CD14-positive monocyte (primary cell): ENCODE measurements at regions not wholly inside any gene's neighbourhood (a gene's known extent, or its start where the extent isn't known, plus 50 kb on each side); places are given as distances from the start of the nearest gene placed in this dataset.
A peak's percentile ranks its signal among the peaks of the same experiment; 100 is the strongest.

Source experiments
- DNase-seq, 3 donors: peaks; one replicate each; pipeline ENCODE4 v3.0.0-alpha.2; 2011 to 2022
- H2AFZ ChIP-seq: 2 replicates; pipeline ENCODE4 v1.6.0; 2012; ENCODE audit warnings: mild to moderate bottlenecking, low read depth, low read length, inconsistent platforms; ENCODE audit not compliant: insufficient read depth, poor library complexity, severe bottlenecking
- H3K27ac ChIP-seq, 2 donors: 1 replicate in 1 of 2; 2 replicates in 1 of 2; pipeline ENCODE4 v1.5.1; 2012 to 2013; ENCODE audit warnings: low read length in 2 of 2, control low read depth in 1 of 2, inconsistent platforms in 1 of 2, low read depth in 1 of 2, mild to moderate bottlenecking in 1 of 2
- H3K27me3 ChIP-seq, 2 donors: one replicate each; pipeline versions ENCODE4 v1.6.0 to v1.6.1; 2011 to 2013; ENCODE audit warnings: low read length in 2 of 2; ENCODE audit not compliant: control insufficient read depth in 2 of 2, insufficient read depth in 2 of 2
- H3K36me3 ChIP-seq, 2 donors: replicated peaks in 1 of 2; 1 replicate in 1 of 2; 2 replicates in 1 of 2; pipeline versions ENCODE4 v1.5.1 to v1.6.1; 2012 to 2013; ENCODE audit warnings: low read length in 2 of 2, control low read depth in 1 of 2, inconsistent platforms in 1 of 2, mild to moderate bottlenecking in 1 of 2; ENCODE audit not compliant: insufficient read depth in 2 of 2, control insufficient read depth in 1 of 2
- H3K4me1 ChIP-seq, 2 donors: 1 replicate in 1 of 2; 2 replicates in 1 of 2; pipeline versions ENCODE4 v1.5.1 to v1.6.1; 2012 to 2013; ENCODE audit warnings: low read length in 2 of 2, control low read depth in 1 of 2, inconsistent platforms in 1 of 2, mild to moderate bottlenecking in 1 of 2, moderate library complexity in 1 of 2; ENCODE audit not compliant: insufficient read depth in 2 of 2, control insufficient read depth in 1 of 2
- H3K4me2 ChIP-seq: replicated peaks from 2 replicates; pipeline ENCODE3; 2012; ENCODE audit warnings: low read length, moderate library complexity, mild to moderate bottlenecking; ENCODE audit not compliant: poor library complexity, severe bottlenecking; ENCODE audit errors: extremely low read depth
- H3K4me3 ChIP-seq, 3 experiments: fragments of 200-600 bp in 1 of 3; sonication (generic) in 1 of 3; replicated peaks in 1 of 3; 1 replicate in 2 of 3; 2 replicates in 1 of 3; pipeline ENCODE4 v1.5.1; 2011 to 2013; ENCODE audit warnings: low read length in 3 of 3, mild to moderate bottlenecking in 3 of 3, control low read depth in 2 of 3, low read depth in 2 of 3, inconsistent platforms in 1 of 3, moderate library complexity in 1 of 3
- H3K79me2 ChIP-seq: 2 replicates; pipeline ENCODE4 v1.6.0; 2012; ENCODE audit warnings: mild to moderate bottlenecking, control low read depth, inconsistent platforms, low read length, moderate library complexity; ENCODE audit not compliant: insufficient read depth
- H3K9ac ChIP-seq: 2 replicates; pipeline ENCODE4 v1.6.0; 2017; ENCODE audit warnings: low read length, mild to moderate bottlenecking; ENCODE audit not compliant: insufficient read depth, poor library complexity, severe bottlenecking
- H3K9me3 ChIP-seq, 2 donors: replicated peaks in 1 of 2; 1 replicate in 1 of 2; 2 replicates in 1 of 2; pipeline versions ENCODE4 v1.5.1 to v1.6.1; 2012 to 2013; ENCODE audit warnings: low read length in 2 of 2, control low read depth in 1 of 2; ENCODE audit not compliant: control insufficient read depth in 1 of 2, insufficient read depth in 1 of 2
- H4K20me1 ChIP-seq: 2 replicates; pipeline ENCODE4 v1.6.0; 2012; ENCODE audit warnings: mild to moderate bottlenecking, low read length, control low read depth, moderate library complexity; ENCODE audit not compliant: insufficient read depth
- H3K27ac Mint-ChIP-seq, 7 donors: one replicate each; pipeline ENCODE4 v1.8.0; 2020; ENCODE audit warnings: mild to moderate bottlenecking in 7 of 7, mixed read lengths in 7 of 7, moderate library complexity in 6 of 7, inconsistent platforms in 2 of 7
- H3K27me3 Mint-ChIP-seq, 3 donors: one replicate each; pipeline ENCODE4 v1.8.0; 2021 to 2022; ENCODE audit warnings: low read depth in 3 of 3, mild to moderate bottlenecking in 3 of 3, mixed read lengths in 3 of 3, moderate library complexity in 3 of 3, inconsistent platforms in 1 of 3
- H3K36me3 Mint-ChIP-seq, 2 donors: one replicate each; pipeline ENCODE4 v1.8.0; 2020; ENCODE audit warnings: mixed read lengths in 2 of 2, inconsistent platforms in 1 of 2, mild to moderate bottlenecking in 1 of 2
- H3K4me1 Mint-ChIP-seq: one replicate; pipeline ENCODE4 v1.8.0; 2020; ENCODE audit warnings: mild to moderate bottlenecking, mixed read lengths
- H3K4me3 Mint-ChIP-seq, 2 donors: one replicate each; pipeline ENCODE4 v1.8.0; 2020; ENCODE audit warnings: mild to moderate bottlenecking in 2 of 2, mixed read lengths in 2 of 2, moderate library complexity in 1 of 2
- H3K9me3 Mint-ChIP-seq, 7 donors: one replicate each; pipeline ENCODE4 v1.8.0; 2020 to 2022; ENCODE audit warnings: mixed read lengths in 7 of 7, mild to moderate bottlenecking in 6 of 7, moderate library complexity in 6 of 7, inconsistent platforms in 2 of 7
- CTCF ChIP-seq: fragments of 200-600 bp; IDR thresholded peaks from one replicate; pipeline ENCODE4 v1.8.0; 2022; ENCODE audit warnings: antibody characterized with exemption, mild to moderate bottlenecking
- WGBS: methylation state at CpG from one replicate; pipeline ENCODE4 v1.1.5; 2013; ENCODE audit warnings: missing lambda C conversion rate; ENCODE audit not compliant: insufficient coverage; 5-methylcytosine and 5-hydroxymethylcytosine counted together
- intact Hi-C, 2 donors: fragments of 100-400 bp; cut with micrococcal nuclease; formaldehyde crosslinking; loops; one replicate each; pipeline versions ENCODE4 v1.15.0 to v1.15.1; 2023

DNA sequence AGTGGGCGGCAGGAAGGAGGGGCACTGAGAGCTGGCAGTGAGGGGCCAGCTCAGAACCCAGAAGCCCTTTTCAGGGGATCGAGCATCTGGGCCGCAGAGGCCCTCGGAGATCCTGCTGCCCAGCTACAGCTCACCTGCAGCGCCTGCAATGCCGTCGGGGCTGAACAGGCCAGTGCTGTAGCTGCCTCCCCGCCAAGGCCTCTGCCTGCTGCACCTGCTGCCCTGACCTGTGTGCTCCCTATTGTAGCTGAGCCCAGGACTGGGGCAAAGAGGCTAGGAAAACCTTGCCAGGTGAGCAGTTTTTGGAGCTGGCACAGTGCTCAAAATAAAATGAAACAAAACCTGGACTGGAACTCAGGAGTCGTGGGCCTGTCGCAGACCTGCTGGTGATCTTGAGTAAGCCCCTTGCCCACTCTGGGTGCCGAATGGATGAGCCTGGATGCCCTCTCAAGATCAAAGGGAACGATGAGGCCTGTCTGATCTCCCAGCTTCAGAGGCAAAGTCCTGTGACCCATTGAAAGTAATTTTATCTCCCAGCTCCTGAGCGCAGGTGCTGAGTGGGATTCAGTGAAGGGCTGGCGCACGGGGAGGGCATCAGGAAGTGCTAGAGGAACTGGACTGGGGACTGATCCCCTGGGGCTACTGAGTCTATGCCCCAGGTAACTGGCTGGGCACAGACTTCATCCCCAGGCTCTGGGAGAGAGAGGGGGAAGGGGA lies 154.6 kb downstream of the FOXD2 start:
- Histone ChIP-seq H2AFZ (no peak overlapping the region), H3K79me2 (no peaks in the 10 kb centered on the region), H3K4me2 (no peak overlapping the region), H3K36me3 (no peaks in the 10 kb centered on the region), H3K4me1 (no peaks in the 10 kb centered on the region), H3K4me3 (no peak overlapping the region), H3K27ac (no peak overlapping the region), H3K9me3 (no peaks in the 10 kb centered on the region), H3K9ac (no peak overlapping the region), H3K27me3 (peaks cover 19 to 25% of the 10 kb centered on the region in 2 donors), H4K20me1 (no peaks in the 10 kb centered on the region)
- no peak for TF ChIP-seq CTCF
- 78% methylated on average over 14 of the region's 15 CpGs for WGBS
- H3K27ac Mint-ChIP-seq: no peak overlapping the region
- H3K27me3 Mint-ChIP-seq: peaks cover 11 to 27% (median 13%) of the 10 kb centered on the region in 3 donors
- DNase-seq: no peak
- peaks cover 3% of the 10 kb centered on the region for H3K4me1 Mint-ChIP-seq
- H3K36me3 Mint-ChIP-seq: no peaks in the 10 kb centered on the region
- H3K4me3 Mint-ChIP-seq: peak overlapping the region in 1 of 2 donors; percentile 65
- H3K9me3 Mint-ChIP-seq: peaks cover 0 to 4% (median 1%) of the 10 kb centered on the region in 7 donors
- intact Hi-C loops: no loop called here

- 3% methylated on average over 47 of the region's 47 CpGs for WGBS
- Histone ChIP-seq H4K20me1 (no peaks in the 10 kb centered on the region), H3K9ac (no peak overlapping the region), H3K79me2 (no peaks in the 10 kb centered on the region), H3K4me1 (no peaks in the 10 kb centered on the region), H3K4me3 (no peak overlapping the region), H3K27me3 (peaks cover 19 to 25% of the 10 kb centered on the region in 2 donors), H3K36me3 (no peaks in the 10 kb centered on the region), H3K4me2 (no peak overlapping the region), H3K9me3 (no peaks in the 10 kb centered on the region), H2AFZ (no peak overlapping the region), H3K27ac (no peak overlapping the region)
- intact Hi-C loops: no loop called here
- no peaks in the 10 kb centered on the region for H3K36me3 Mint-ChIP-seq
- H3K27me3 Mint-ChIP-seq: peaks cover 11 to 27% (median 13%) of the 10 kb centered on the region in 3 donors
- DNase-seq: no peak
- peaks cover 0 to 5% (median 1%) of the 10 kb centered on the region in 7 donors for H3K9me3 Mint-ChIP-seq
- H3K4me1 Mint-ChIP-seq: peaks cover 3% of the 10 kb centered on the region
- TF ChIP-seq CTCF: no peak
- no peak overlapping the region for H3K27ac Mint-ChIP-seq
- H3K4me3 Mint-ChIP-seq: peak overlapping the region in 1 of 2 donors; percentile 74
Observed at GRCh38 chr1:47593013-47593568, 155.2 kb downstream of the FOXD2 start.
